ENCODE measurements at regions not wholly inside any gene's neighbourhood (a gene's known extent, or its start where the extent isn't known, plus 50 kb on each side); places are given as distances from the start of the nearest gene placed in this dataset.

DNA sequence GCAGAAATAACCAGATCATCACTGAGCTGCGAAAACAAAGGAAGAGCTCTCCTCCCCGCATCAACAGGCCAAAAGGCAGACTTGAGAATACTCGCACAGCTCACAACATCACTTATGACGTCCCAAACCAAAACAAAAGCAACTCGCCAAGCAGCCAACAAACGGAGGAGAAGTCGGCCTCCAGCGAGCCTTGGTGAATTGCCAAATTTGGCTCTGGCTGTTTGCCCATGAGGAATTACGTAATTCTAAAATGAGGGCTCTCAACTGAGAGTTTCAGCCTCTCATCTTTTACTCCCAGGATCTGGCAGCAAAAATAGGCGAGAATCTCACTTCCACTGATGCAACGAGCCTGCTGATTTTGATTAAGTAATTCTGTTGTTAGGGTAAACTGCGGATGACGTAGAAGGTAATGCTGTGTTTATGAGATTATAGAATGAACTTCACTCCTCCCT, 51.7 kb upstream of the SEMA6A start:
- H3K4me1 ChIP-seq: no peaks in the 10 kb centered on the region
- H3K4me3 ChIP-seq: no peak overlapping the region
- TF ChIP-seq, protein P1, sequence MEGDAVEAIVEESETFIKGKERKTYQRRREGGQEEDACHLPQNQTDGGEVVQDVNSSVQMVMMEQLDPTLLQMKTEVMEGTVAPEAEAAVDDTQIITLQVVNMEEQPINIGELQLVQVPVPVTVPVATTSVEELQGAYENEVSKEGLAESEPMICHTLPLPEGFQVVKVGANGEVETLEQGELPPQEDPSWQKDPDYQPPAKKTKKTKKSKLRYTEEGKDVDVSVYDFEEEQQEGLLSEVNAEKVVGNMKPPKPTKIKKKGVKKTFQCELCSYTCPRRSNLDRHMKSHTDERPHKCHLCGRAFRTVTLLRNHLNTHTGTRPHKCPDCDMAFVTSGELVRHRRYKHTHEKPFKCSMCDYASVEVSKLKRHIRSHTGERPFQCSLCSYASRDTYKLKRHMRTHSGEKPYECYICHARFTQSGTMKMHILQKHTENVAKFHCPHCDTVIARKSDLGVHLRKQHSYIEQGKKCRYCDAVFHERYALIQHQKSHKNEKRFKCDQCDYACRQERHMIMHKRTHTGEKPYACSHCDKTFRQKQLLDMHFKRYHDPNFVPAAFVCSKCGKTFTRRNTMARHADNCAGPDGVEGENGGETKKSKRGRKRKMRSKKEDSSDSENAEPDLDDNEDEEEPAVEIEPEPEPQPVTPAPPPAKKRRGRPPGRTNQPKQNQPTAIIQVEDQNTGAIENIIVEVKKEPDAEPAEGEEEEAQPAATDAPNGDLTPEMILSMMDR (IDR thresholded peaks at IDR 0.05): no peak
- no peak for TF ChIP-seq POLR2A (IDR thresholded peaks at IDR 0.05)
- peak overlapping the region in 1 of 4 donors; percentile 2 for H3K27ac ChIP-seq
- no peaks in the 10 kb centered on the region for H3K36me3 ChIP-seq
- no peaks in the 10 kb centered on the region for H3K9me3 ChIP-seq
- DNase-seq: peak in 2 of 3 donors; percentile 24 to 76
- no peaks in the 10 kb centered on the region for H3K27me3 ChIP-seq

Small RNAs in the stretch of these regions (small RNA-seq; reads per million reads assigned to genes)
- 0 reads per million in 2 donors for gene AC093534.1
- 0 reads per million in 2 donors for gene RNU7-34P

All from Peyer's patch (tissue), 4 donors.